Activated T-cell treated with anti-CD3 and anti-CD28 coated beads, Interleukin-2, amount 50 U/mL, for 4 hours (primary cell): ENCODE measurements at regions not wholly inside any gene's neighbourhood (a gene's known extent, or its start where the extent isn't known, plus 50 kb on each side); places are given as distances from the start of the nearest gene placed in this dataset.

ENCODE experiments used
- ATAC-seq, 2 donors: fragments of 200-7000 bp; cut with Tn5 transposase; one replicate each; pipeline ENCODE4 v1.10.0; 2021
- DNase-seq: peaks from one replicate; pipeline ENCODE4 v3.0.0-alpha.2; 2020
- H3K27me3 Mint-ChIP-seq: one replicate; pipeline ENCODE4 v1.8.0; 2021; ENCODE audit warnings: low read depth, mixed read lengths
- H3K36me3 Mint-ChIP-seq: one replicate; pipeline ENCODE4 v1.8.0; 2022; ENCODE audit warnings: mixed read lengths; ENCODE audit not compliant: insufficient read depth
- H3K4me1 Mint-ChIP-seq: one replicate; pipeline ENCODE4 v1.8.0; 2021; ENCODE audit warnings: low read depth, mixed read lengths
- H3K4me3 Mint-ChIP-seq: one replicate; pipeline ENCODE4 v1.8.0; 2021; ENCODE audit warnings: mild to moderate bottlenecking, moderate library complexity, mixed read lengths
- H3K9me3 Mint-ChIP-seq: one replicate; pipeline ENCODE4 v1.8.0; 2021; ENCODE audit warnings: mixed read lengths

DNA sequence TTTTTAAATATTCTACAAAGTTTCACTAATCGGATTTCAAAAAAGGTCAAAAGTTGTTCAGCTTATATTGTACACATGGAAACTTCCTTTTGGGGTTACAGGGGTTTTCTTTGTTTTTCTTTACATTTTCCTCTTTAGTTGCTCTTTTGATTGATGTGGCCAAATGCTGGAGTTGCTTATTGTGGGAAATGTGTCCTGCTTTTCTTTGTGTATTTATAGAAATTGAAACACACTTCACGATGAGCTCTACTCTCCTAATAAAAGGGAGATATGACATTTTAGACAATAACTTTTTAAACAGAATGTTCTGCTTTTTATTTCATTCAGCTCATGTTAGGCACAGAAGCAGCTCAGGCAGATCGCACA lies 50.7 kb upstream of the SPRY1 start:
- Mint-ChIP-seq H3K9me3 (no peaks in the 10 kb centered on the region), H3K4me1 (no peaks in the 10 kb centered on the region), H3K36me3 (no peaks in the 10 kb centered on the region), H3K27me3 (no peaks in the 10 kb centered on the region), H3K4me3 (no peak overlapping the region)
- DNase-seq: no peak
- no peak for ATAC-seq

DNA sequence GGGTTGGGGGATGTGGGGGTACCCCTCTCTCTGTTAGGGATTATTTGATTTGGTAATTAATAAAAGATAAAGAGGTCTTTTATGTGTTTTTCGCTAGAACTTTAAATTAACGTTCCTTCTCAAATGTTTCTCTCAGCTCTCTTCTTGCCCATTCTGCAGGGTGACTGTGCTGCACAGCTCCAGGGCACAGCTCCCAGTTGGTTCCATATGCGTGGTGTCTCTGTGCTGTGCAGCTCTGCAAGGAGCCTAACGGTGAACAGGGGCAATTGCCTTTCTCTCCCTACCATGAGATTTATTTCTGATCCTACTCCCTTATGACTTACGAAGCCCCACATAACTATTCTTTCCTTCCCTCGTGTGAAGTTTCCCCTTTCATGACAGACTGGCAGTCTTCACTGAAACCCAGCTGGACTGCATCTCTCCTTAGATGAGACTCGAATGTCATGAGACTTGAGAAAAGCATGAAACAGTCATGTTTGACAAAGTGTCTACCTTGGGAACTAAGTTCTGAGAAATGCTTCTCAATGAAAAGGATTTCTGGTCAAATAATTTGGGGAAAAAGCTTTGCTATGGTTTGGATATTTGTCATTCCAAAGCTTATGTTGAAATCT lies 50.2 kb upstream of the SPRY1 start:
- ATAC-seq (no peak), DNase-seq (no peak)
- Mint-ChIP-seq H3K4me3 (no peak overlapping the region), H3K36me3 (no peaks in the 10 kb centered on the region), H3K4me1 (no peaks in the 10 kb centered on the region), H3K9me3 (no peaks in the 10 kb centered on the region), H3K27me3 (no peaks in the 10 kb centered on the region)
